Hematopoietic multipotent progenitor cell treated with erythropoietin and hydrocortisone succinate and interleukin-3 and kit ligand, for 6 days (in vitro differentiated cells): ENCODE measurements at regions not wholly inside any gene's neighbourhood (a gene's known extent, or its start where the extent isn't known, plus 50 kb on each side); places are given as distances from the start of the nearest gene placed in this dataset.
A peak's percentile ranks its signal among the peaks of the same experiment; 100 is the strongest.
"Not testable (repeated sequence)": the region's sequence is repeated elsewhere in the genome, so short reads cannot be mapped to it uniquely, and the experiment has no call there.

Experiments
- DNase-seq: peaks from one replicate; pipeline ENCODE4 v3.0.0-alpha.2; 2015

DNA sequence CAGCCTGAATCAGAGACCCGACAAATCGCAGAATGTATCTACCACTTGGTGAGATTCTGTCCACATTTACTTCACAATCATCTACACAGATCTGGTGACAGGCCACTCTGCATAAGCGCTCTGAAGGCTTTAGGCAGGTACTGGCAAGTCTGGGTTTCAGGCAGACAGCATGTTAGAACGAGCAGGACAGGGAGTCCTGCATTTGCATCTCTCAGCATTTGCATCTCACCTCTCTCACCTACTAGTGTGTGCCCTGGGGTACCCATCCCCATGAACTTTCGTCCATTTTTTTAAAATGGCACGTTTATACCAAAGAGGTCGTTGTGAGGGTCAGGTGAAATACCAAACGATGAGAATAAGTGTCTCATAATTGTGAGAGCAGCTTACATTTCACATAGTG, 108.2 kb downstream of the SPATA31A1 start:
- peak; percentile 1 for DNase-seq

DNA sequence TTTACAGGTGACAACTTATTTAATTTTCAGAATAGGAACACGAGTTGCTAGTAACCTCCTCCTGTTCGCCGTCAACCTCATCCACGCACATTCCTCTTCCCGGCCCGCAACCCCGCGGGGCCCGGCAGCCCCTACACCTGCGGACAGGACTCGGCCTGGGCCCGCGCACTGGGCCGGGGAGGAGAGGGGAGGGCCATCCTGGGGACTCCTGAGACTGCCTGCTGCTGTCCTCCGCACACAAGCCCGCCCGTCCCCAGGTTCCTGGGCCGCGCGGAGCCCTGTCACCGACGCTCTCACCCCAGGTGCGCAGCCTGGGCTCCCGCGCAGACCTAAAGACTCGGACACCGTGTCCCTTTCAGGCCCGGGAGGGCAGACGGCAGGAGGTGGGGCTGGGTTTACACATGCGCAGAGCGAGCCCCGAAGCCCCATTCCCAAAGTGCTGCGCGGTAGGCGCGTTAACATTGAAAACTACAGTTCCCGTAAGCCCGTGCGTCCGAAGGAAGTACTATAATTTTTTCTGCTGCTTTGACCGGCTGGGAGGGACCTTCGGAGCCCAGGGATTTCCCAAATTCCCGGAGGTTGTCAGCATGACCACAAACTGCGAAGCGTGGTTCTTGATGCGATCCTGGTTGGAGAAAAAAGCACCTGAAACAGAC, 108.8 kb downstream of the SPATA31A1 start:
- DNase-seq = peak; percentile 79

DNA sequence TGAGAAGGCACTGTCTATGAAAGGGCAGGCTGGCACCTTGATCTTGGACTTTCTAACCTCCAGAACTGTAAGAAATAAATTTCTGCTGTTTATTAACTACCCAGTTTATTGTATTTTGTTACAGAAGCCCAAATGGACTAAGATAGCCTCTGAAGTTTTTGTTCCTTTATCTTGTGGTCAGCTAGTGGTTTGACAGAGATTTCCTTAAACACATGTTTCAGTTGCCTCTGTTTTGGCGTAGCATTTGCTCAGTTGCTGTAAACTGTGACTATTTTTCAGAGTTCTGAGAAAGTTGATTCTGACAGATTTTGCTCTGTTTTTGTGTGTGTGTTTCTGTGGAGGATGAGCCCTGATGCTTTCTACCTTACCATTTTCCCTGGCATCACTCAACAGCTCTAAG, 119.0 kb downstream of the SPATA31A1 start:
- DNase-seq = not testable (repeated sequence)

DNA sequence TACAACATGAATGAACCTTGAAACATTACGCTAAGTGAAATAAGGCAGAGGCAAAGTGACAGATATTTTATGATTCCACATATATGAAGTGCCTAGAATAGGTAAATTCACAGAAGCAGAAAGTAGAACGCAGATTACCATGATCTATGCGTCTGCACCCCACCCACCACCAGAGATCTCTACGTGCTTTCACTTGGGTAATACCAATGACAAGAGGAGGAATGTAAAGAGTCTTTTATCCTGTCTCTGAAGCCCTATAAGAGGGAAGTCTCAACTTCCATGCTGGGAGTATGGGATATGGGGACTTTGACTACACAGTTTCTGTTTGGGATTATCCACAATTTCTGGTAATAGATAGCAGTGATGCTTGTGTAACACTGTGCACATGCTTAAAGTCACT, 127.6 kb downstream of the SPATA31A1 start:
- not testable (repeated sequence) for DNase-seq

DNA sequence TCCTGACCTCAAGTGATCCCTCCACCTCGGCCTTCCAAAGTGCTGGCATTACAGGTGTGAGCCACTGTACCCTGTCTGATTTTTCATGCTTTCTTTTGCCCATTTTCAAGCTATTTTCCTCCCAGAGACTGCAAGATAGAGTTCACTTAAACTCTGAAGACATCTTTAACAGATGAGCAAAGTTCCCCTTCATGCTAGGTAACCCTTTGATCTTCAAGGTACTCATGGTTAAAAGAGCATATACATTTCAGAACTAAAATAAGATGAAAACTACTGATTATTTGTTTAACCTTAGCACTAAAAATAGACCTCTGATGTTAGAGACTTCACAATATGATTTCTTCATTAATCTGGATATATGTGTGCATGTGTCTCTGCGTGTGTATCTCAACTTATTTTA, 128.4 kb downstream of the SPATA31A1 start:
- not testable (repeated sequence) for DNase-seq

DNA sequence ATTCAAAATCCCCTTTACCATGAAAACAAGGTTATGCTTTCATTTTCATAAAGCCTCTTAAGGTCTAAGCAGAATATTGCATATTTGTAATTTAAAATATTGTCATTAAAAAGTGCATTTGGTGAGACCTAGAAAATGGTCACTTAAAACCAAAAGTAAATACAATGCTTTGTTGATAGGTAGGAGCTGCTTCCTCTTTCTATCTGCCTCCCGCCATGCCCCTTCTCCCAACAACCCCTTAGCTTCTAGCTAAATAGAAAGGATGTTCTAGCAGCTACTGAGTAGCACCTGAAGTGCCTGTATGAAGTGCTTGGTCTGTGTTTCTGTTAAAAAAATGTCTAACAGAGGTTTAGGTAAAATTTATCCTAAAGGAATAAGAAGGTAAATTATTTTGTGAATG, 128.8 kb downstream of the SPATA31A1 start:
- DNase-seq = not testable (repeated sequence)

DNA sequence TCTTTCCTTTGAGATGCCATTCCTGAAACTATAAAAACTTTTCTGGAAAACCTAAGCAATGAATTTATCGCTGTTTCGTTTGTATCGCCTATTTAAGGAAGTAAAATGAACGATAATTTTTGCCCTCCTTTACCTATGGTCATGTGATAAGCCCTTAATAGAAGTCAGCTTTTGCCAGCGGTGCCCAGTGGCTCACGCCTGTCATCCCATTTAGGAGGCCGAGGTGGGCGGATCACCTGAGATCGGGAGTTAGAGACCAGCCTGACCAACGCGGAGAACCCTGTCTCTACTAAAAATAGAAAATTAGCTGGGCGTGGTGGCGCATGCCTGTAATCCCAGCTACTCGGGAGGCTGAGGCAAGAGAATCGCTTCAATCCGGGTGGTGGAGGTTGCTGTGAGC, 132.0 kb downstream of the SPATA31A1 start:
- not testable (repeated sequence) for DNase-seq

DNA sequence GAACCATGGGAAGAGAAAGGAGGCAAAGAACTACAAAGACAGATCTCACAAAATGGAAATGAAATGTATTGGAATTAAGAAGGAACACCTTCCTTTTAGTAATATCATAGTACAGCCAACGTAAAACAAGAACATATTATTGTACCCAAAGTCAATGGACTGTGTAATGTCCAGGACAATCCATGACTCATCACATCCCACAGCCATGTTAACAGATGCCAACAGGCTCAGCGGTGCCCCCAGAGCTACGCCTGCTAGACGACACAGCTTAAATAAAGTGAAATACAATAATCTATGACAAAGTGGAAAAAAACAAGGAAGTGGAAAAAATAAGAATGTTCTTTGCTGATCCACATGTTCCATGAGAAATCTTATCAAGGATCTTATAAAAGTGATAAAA, 140.8 kb downstream of the SPATA31A1 start:
- DNase-seq = not testable (repeated sequence)

DNA sequence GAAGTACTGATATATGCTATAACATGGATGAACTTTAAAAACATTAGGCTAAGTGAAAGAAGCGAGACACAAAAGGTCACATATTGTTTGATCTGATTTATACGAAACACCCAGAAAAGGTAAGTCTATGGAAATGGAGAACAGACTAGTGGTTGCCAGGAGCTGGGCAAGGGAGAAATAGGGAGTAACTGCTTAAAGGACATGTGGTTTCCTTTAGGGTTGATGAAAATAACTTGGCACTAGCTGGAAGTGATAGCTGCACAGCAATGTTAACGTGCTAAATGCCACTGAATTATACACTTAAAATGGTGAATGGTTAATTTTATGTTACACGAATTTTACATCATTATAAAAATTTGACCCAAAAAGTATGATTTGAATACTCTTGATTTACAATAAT, 147.7 kb downstream of the SPATA31A1 start:
- not testable (repeated sequence) for DNase-seq

DNA sequence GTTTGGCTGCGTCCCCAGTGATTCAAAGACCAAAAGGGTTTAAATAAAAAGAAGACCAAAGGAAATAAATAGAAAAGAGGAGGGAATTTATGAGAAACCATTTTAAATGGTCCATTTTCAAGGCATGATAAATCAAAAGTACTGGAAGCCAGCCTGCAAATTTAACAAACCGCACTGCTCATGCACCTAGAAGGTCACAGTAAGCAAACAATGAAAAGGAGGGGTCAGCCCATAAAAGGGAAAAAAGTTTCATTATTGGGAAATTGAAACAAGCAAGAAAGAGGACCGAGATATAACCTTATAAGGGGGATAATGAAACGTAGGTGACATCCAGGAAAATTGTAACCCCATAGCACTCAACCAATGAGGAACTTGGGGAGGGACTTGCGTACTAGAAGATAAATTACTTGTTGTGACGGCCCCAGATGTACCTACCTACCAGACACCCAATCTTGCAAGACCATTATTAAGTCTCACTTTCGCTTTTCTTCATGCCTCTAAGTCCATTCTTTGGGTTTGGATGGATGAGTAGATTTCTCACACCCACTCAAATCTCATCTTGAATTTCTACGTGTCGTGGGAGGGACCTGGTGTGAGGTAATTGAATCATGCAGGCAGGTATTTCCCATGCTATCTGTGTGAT, 172.0 kb downstream of the SPATA31A1 start:
- not testable (repeated sequence) for DNase-seq

DNA sequence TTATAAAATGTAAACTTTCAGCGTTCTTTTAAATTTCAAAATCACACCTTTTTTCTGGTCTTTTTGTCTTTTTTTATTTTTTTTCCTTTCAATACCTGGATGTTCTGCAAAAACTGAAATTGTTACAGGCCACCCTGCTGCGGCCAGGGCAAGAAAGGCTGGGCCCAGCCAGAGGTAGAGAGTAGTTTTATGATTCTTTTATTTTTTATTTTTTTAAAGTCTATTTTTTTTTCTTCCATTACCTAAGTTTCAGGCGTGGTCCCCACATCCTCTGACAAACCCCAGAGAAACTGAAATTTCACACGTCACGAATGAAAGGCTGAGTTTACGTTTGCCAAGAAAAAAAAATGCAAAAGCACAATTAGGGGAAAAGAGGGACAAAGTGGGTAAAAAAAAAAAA, 177.1 kb downstream of the SPATA31A1 start:
- not testable (repeated sequence) for DNase-seq

DNA sequence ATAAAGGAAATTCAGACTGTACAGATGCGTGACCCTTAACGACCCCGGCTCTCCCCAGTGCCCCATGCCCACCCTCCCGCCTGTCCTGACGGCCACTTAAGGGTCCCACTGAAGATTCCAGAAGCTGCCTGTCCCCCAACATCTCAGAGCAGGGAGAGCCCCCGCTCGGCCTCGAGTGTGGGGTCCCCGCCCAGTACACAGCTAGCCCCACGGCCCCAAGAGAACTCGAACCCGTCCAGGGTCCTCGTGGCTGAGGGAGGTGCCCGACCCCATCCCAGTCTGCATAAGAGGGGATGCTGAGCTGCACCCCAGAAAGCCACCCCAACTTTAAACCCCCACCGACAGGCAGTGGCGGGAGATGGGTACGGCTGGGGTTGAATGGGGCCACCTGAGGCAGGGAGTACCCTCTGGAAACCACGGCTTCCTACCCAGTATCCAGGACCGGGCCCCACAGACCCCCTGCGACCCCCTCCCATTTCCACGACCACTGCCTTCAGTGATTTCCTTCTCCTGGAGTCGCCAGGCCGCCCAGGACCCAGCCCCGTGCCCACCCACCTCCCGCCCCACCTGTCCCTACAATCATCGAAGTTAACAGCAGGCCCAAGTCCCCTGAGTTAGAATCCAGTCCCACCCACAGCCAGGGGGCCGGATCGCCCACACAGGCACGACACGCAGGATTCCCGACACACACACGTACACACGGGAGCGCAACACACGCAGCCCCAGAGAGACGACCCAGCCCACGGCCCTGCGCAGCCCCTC, 177.7 kb downstream of the SPATA31A1 start:
- not testable (repeated sequence) for DNase-seq

DNA sequence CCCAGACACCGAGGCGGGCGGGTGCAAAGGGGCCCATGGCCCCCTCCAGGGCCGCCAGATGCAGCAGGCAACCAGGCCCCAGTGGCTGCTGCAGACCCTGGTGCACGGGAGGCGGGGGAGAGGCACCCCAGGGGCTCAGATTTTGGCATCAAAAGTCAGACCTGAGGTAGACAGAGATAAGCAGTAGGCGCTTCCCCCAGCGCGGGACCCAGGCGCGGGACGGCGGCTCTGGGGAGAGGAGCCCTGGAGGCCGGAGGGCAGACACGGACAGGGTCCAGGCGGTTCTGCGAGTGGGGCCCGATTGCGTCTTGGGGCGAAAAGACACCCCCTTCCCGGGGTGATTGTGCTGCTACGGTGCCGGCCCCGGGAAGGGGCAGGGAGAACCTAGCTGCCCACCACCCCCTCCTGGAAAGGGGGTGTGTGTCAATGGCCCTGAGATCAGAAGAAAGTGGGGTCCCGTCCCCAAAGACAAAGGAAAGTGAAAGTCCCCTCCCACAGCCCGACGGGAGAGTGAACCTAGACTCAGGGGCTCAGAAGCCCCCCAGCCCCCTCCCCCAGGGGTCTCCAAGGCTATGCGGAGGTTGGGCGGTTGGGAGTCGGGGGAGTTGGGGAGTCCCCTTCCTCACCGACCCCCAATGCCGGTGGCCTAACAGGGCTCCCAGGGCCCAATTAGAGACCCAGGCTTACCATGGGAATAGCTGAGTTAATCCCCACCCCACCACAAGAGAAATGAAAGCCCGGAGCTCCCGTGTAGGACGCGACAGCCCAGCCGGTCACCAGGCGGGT, 178.5 kb downstream of the SPATA31A1 start:
- DNase-seq = not testable (repeated sequence)

DNA sequence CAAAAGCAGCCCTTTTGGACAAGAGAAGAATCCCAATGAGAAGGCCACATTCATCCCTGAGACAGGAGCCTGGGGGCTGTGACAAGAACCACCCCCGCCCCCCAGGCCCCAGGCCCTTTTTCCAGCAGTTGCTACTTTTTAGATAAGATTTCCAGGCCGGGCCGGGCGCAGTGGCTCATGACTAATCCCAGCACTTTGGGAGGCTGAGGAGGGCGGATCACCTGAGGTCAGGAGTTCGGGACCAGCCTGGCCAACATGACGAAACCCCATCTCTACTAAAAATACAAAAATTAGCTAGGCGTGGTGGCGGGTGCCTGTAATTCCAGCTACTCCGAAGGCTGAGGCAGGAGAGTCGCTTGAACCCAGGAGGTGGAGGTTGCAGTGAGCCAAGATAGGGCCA, 179.4 kb downstream of the SPATA31A1 start:
- DNase-seq = not testable (repeated sequence)

DNA sequence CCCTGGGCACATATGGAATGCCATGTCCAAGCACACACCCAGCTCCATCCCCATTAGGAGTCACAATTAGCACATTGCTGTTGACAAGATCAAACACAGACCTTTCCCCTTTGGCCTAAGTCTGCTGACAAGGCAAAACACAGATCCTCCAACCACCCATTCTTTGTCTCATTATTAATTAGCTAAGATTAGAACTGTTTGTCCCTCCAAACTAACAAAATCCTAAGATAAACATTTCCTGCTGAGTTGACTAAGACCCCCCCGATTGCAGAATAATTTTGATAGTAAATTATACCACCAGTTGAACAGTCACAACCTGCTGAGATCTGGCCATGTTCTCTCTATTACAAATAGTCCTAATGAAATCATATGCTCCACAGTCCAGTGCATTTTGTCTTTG, 186.7 kb downstream of the SPATA31A1 start:
- not testable (repeated sequence) for DNase-seq

DNA sequence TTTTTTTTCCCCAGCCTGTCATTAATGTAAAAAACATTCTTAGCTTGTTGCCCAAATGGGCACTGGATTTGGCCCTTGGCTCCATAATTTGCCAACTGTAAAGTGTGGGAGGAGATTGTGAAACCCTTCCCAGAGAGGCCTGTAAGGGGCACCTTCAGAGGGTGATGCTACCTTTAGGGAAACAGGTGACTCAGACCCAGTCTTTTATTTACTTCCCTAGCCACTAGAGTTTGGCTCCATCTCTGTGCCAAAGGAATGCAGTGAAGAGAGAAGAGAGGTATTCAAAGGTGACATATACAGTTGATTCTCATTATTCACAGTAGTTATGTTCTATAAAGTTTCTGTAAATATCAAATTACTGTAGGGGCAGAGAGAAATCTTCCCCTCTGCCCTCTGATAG, 189.6 kb downstream of the SPATA31A1 start:
- not testable (repeated sequence) for DNase-seq

DNA sequence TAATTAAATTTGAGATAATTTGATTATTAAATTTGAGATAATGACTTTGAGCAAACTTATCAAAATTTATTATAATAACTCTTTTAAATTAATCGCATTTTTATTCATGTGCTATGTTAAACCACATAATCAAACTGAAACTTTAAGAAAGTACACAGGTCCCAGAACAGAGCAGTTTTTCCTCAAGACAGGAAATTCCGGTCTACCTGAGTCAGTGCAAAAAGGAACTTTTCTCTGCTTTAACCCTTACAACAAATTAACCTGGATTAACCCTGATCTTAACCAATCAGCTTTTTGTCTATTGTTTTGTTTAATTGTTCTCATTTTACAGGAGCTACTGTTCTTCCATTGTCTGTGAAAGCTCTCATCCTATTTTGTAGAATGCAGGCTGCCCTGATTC, 195.1 kb downstream of the SPATA31A1 start:
- not testable (repeated sequence) for DNase-seq

DNA sequence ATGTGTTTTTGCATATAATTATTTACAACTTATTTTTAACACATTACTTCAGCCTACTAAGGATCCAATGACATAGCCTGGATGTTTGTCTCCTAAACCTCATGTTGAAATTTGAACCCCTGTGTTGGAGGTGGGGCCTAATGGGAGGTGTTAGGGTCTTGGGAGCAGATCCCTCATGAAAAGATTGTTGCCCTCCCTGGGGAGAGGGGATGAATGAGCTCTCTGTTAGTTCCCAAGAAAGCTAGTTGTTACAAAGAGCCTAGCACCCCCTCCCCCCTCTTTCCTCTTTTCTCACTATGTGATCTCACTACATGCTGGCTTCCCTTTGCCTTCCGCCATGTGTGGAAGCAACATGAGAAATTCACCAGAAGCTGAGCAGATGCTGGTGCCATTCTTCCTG, 196.1 kb downstream of the SPATA31A1 start:
- DNase-seq = not testable (repeated sequence)

DNA sequence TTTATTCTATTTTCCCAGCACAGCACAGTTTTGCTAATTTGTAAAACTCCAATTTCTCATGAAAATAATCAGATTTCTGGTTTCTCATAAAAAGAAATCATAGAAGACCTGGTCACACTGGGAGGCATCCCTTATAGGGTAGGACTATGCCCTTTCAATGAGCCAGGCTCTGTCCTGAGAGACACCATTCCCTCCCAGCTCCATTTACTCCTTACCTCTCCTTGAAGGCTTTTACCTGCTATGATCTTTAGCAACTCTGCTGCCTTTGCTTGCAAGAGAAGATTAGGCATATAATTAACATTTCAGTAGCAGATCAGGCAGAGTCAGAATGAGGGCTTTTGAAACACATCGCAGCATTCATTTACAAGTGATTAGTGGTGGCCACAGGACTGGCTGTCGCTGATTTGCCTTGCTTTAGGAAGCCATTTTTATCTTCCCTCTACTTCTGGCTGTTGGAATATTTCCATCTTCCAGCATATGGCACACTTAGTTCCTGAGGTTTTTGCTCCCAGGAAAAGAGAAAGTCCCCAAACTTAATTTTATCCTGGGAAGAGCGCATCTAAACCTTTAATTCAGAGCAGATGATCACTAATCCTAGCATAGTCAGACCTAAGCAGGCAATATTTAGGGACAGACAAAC, 196.9 kb downstream of the SPATA31A1 start:
- not testable (repeated sequence) for DNase-seq

DNA sequence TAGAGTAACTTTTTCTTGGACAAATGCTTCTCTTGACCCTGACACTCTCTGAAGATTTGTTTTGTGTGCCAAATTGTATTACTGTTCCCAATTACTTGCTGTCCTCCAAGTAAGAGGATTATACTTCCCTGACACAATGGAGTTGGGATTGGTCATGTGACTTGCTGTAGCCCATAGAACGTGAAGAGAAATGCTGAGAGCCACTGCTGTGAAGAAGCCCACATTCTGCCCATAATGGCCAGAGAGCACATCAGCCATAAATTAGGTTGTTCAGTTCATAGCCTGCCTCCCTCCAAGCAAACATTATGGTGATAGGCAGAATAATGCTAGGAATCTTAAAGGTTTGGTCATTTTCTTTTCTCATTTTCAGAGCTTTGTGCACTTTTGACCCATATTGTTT, 198.9 kb downstream of the SPATA31A1 start:
- not testable (repeated sequence) for DNase-seq

DNA sequence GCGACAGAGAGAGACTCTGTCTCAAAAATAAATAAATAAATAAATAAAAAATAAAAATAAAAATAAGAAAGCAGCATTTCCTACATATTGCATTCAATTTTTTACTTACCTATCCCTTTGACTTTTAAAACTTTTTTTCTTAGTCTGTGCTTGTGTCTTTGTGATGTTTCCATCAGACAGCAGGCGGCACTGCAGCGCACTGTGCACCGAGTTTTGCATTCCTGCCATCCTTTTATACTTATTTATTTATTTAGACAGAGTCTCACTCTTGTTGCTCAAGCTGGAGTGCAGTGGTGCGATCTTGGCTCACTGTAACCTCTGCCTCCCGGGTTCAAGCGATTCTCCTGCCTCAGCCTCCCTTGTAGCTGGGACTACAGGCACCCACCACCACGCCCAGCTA, 203.9 kb downstream of the SPATA31A1 start:
- not testable (repeated sequence) for DNase-seq

DNA sequence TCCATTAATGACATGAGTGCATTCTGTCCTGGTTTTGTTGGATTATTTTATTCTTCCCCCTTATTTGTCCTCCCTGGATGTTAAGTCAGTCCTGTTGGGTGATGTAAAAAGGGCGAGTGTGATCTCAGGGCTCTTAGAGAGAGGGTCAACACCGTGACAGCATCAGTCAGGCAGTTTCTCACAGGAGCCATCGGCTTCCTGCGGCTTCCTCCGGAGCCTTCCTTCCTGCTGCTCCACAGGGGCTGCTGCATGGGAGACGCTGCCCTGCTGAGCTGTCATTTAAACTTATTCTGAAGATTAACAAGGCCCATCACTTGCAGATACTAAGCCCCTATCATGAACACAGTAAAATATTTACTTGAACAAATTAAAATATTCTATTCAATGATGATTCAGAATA, 211.3 kb downstream of the SPATA31A1 start:
- DNase-seq = not testable (repeated sequence)
